HAP-1 (cell line): ENCODE measurements at regions not wholly inside any gene's neighbourhood (a gene's known extent, or its start where the extent isn't known, plus 50 kb on each side); places are given as distances from the start of the nearest gene placed in this dataset.

ENCODE experiments used
- DNase-seq, 2 experiments: peaks; one replicate each; pipeline ENCODE4 v3.0.0-alpha.2; 2016 to 2020; ENCODE audit warnings: low spot score in 2 of 2
- H3K27me3 ChIP-seq: fragments of 250-450 bp; sonication (Bioruptor Pico); 2 replicates; pipeline ENCODE4 v1.5.1; 2020; ENCODE audit warnings: low read depth, mild to moderate bottlenecking, moderate library complexity
- H3K36me3 ChIP-seq: fragments of 250-450 bp; sonication (Bioruptor Pico); replicated peaks from 2 replicates; pipeline ENCODE4 v1.5.1; 2020; ENCODE audit warnings: mild to moderate bottlenecking
- H3K4me1 ChIP-seq: fragments of 250-450 bp; sonication (Bioruptor Pico); 2 replicates; pipeline ENCODE4 v1.5.1; 2020; ENCODE audit warnings: mild to moderate bottlenecking
- H3K4me3 ChIP-seq: fragments of 250-450 bp; sonication (Bioruptor Pico); 2 replicates; pipeline ENCODE4 v1.5.1; 2020; ENCODE audit warnings: mild to moderate bottlenecking, moderate library complexity
- H3K9me3 ChIP-seq: fragments of 250-450 bp; sonication (Bioruptor Pico); 2 replicates; pipeline ENCODE4 v1.5.1; 2020; ENCODE audit warnings: mild to moderate bottlenecking, moderate library complexity
- in situ Hi-C: fragments of 300-500 bp; cut with MboI; formaldehyde crosslinking; loops from 3 replicates; pipeline ENCODE4 v1.14.3; 2020; ENCODE audit warnings: low sequenced_read_pairs, inconsistent platforms, mixed read lengths

- H3K36me3 ChIP-seq = no peaks in the 10 kb centered on the region
- no peaks in the 10 kb centered on the region for H3K27me3 ChIP-seq
- H3K9me3 ChIP-seq = no peaks in the 10 kb centered on the region
- no peaks in the 10 kb centered on the region for H3K4me1 ChIP-seq
- in situ Hi-C loops = no loop called here
- no peak overlapping the region for H3K4me3 ChIP-seq
- DNase-seq = no peak
These were observed 953.5 kb downstream of the CDH11 start for GRCh38 chr16:64168371-64168770.

- Histone ChIP-seq H3K4me3 (no peak overlapping the region), H3K27me3 (no peaks in the 10 kb centered on the region), H3K9me3 (no peaks in the 10 kb centered on the region), H3K36me3 (no peaks in the 10 kb centered on the region), H3K4me1 (no peaks in the 10 kb centered on the region)
- in situ Hi-C loops = no loop called here
- DNase-seq = no peak
These were observed 953.9 kb downstream of the CDH11 start for GRCh38 chr16:64167936-64168335.

GRCh38 chr16:64165368-64165767 lies 956.5 kb downstream of the CDH11 start:
- in situ Hi-C loops = no loop called here
- Histone ChIP-seq H3K4me1 (no peaks in the 10 kb centered on the region), H3K9me3 (no peaks in the 10 kb centered on the region), H3K27me3 (no peaks in the 10 kb centered on the region), H3K36me3 (no peaks in the 10 kb centered on the region), H3K4me3 (no peak overlapping the region)
- DNase-seq = no peak

GRCh38 chr16:64162613-64163375 lies 959.1 kb downstream of the CDH11 start:
- in situ Hi-C loops = no loop called here
- H3K4me3 ChIP-seq = no peak overlapping the region
- no peaks in the 10 kb centered on the region for H3K27me3 ChIP-seq
- no peaks in the 10 kb centered on the region for H3K36me3 ChIP-seq
- H3K9me3 ChIP-seq = no peaks in the 10 kb centered on the region
- no peaks in the 10 kb centered on the region for H3K4me1 ChIP-seq
- DNase-seq = no peak

- in situ Hi-C loops = no loop called here
- no peak for DNase-seq
These were observed 961.9 kb downstream of the CDH11 start for GRCh38 chr16:64159976-64160375.

GRCh38 chr16:64158941-64159588 lies 962.8 kb downstream of the CDH11 start:
- no peaks in the 10 kb centered on the region for H3K27me3 ChIP-seq
- H3K4me1 ChIP-seq = no peaks in the 10 kb centered on the region
- H3K36me3 ChIP-seq = no peaks in the 10 kb centered on the region
- in situ Hi-C loops = no loop called here
- no peak for DNase-seq
- H3K4me3 ChIP-seq = no peak overlapping the region
- no peaks in the 10 kb centered on the region for H3K9me3 ChIP-seq

More at GRCh38 chr16:64159976-64160375, 961.9 kb downstream of the CDH11 start:
- Histone ChIP-seq H3K4me3 (no peak overlapping the region), H3K9me3 (no peaks in the 10 kb centered on the region), H3K4me1 (no peaks in the 10 kb centered on the region), H3K27me3 (no peaks in the 10 kb centered on the region), H3K36me3 (no peaks in the 10 kb centered on the region)

- in situ Hi-C loops = no loop called here
- H3K4me3 ChIP-seq = no peak overlapping the region
- no peaks in the 10 kb centered on the region for H3K9me3 ChIP-seq
- no peaks in the 10 kb centered on the region for H3K4me1 ChIP-seq
- H3K36me3 ChIP-seq = no peaks in the 10 kb centered on the region
- no peaks in the 10 kb centered on the region for H3K27me3 ChIP-seq
- no peak for DNase-seq
These were observed 968.1 kb downstream of the CDH11 start for GRCh38 chr16:64153718-64154117.

GRCh38 chr16:64151990-64152767 lies 969.7 kb downstream of the CDH11 start:
- in situ Hi-C loops = no loop called here

GRCh38 chr16:64150193-64150592 lies 971.7 kb downstream of the CDH11 start:
- no peak for DNase-seq
- H3K9me3 ChIP-seq = no peaks in the 10 kb centered on the region
- H3K36me3 ChIP-seq = no peaks in the 10 kb centered on the region
- H3K27me3 ChIP-seq = no peaks in the 10 kb centered on the region
- in situ Hi-C loops = no loop called here
- H3K4me3 ChIP-seq = no peak overlapping the region
- H3K4me1 ChIP-seq = no peaks in the 10 kb centered on the region

More at GRCh38 chr16:64151990-64152767, 969.7 kb downstream of the CDH11 start:
- Histone ChIP-seq H3K4me1 (no peaks in the 10 kb centered on the region), H3K4me3 (no peak overlapping the region), H3K27me3 (no peaks in the 10 kb centered on the region), H3K9me3 (no peaks in the 10 kb centered on the region), H3K36me3 (no peaks in the 10 kb centered on the region)
- no peak for DNase-seq

GRCh38 chr16:64149756-64150155 lies 972.1 kb downstream of the CDH11 start:
- Histone ChIP-seq H3K27me3 (no peaks in the 10 kb centered on the region), H3K9me3 (no peaks in the 10 kb centered on the region), H3K4me1 (no peaks in the 10 kb centered on the region), H3K36me3 (no peaks in the 10 kb centered on the region), H3K4me3 (no peak overlapping the region)
- in situ Hi-C loops = no loop called here
- DNase-seq = no peak

- no peak for DNase-seq
- Histone ChIP-seq H3K27me3 (no peaks in the 10 kb centered on the region), H3K36me3 (no peaks in the 10 kb centered on the region), H3K4me1 (no peaks in the 10 kb centered on the region), H3K9me3 (no peaks in the 10 kb centered on the region), H3K4me3 (no peak overlapping the region)
- in situ Hi-C loops = no loop called here
These were observed 973.5 kb downstream of the CDH11 start for GRCh38 chr16:64148356-64148755.

- H3K4me1 ChIP-seq = no peaks in the 10 kb centered on the region
- no peaks in the 10 kb centered on the region for H3K9me3 ChIP-seq
- H3K4me3 ChIP-seq = no peak overlapping the region
- no peaks in the 10 kb centered on the region for H3K27me3 ChIP-seq
- in situ Hi-C loops = no loop called here
- DNase-seq = no peak
- H3K36me3 ChIP-seq = no peaks in the 10 kb centered on the region
These were observed 973.9 kb downstream of the CDH11 start for GRCh38 chr16:64147941-64148340.

- Histone ChIP-seq H3K36me3 (no peaks in the 10 kb centered on the region), H3K9me3 (no peaks in the 10 kb centered on the region), H3K27me3 (no peaks in the 10 kb centered on the region), H3K4me1 (no peaks in the 10 kb centered on the region), H3K4me3 (no peak overlapping the region)
- in situ Hi-C loops = no loop called here
- DNase-seq = no peak
These were observed 977.2 kb downstream of the CDH11 start for GRCh38 chr16:64144617-64145016.

GRCh38 chr16:64138621-64139020 lies 983.2 kb downstream of the CDH11 start:
- Histone ChIP-seq H3K36me3 (no peaks in the 10 kb centered on the region), H3K9me3 (no peaks in the 10 kb centered on the region), H3K27me3 (no peaks in the 10 kb centered on the region), H3K4me1 (no peaks in the 10 kb centered on the region), H3K4me3 (no peak overlapping the region)
- no peak for DNase-seq
- in situ Hi-C loops = no loop called here
